Memory B cell (primary cell): ENCODE measurements at regions not wholly inside any gene's neighbourhood (a gene's known extent, or its start where the extent isn't known, plus 50 kb on each side); places are given as distances from the start of the nearest gene placed in this dataset.

ENCODE experiments used
- ATAC-seq: fragments of 150-1000 bp; cut with Tn5 transposase; 2 replicates; pipeline ENCODE4 v1.10.0; 2021; ENCODE audit warnings: low read depth, mild to moderate bottlenecking, moderate library complexity
- DNase-seq, 2 donors: peaks; one replicate each; pipeline ENCODE4 v3.0.0; 2022; ENCODE audit warnings: low spot score in 2 of 2
- H3K27ac Mint-ChIP-seq: one replicate; pipeline ENCODE4 v1.8.0; 2022; ENCODE audit warnings: mild to moderate bottlenecking, moderate library complexity, mixed read lengths
- H3K27me3 Mint-ChIP-seq: one replicate; pipeline ENCODE4 v1.8.0; 2022; ENCODE audit warnings: mixed read lengths
- H3K36me3 Mint-ChIP-seq: one replicate; pipeline ENCODE4 v1.8.0; 2022; ENCODE audit warnings: mild to moderate bottlenecking, mixed read lengths
- H3K4me1 Mint-ChIP-seq: one replicate; pipeline ENCODE4 v1.8.0; 2022; ENCODE audit warnings: mixed read lengths
- H3K4me3 Mint-ChIP-seq: one replicate; pipeline ENCODE4 v1.8.0; 2022; ENCODE audit warnings: mild to moderate bottlenecking, moderate library complexity, mixed read lengths
- H3K9me3 Mint-ChIP-seq: one replicate; pipeline ENCODE4 v1.8.0; 2022; ENCODE audit warnings: mixed read lengths

DNA sequence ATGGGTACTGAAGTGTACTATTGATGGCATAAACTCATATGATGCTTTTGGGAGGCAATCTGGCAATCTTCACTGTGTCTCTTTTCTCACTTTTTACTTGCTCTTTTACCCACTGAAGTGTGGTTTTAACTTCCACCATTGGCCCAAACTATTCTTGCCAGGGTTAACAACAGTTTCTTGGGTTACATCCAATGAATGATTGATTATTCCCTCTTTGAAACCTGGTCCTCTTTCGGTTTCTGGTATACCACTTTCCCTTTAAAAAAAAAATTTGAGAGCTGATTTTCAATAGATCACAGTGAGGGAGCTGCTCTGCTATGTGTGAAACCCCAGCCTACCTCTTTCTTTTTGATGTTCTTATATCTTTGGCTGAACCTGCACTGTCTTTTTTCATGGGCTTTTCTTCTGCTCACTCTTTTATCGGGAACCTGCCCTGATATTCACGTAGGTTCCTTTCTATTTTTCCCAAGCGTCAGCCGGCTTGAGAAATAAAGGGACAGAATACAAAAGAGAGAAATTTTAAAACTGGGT lies 56.1 kb upstream of the OR4E1 start:
- ATAC-seq: no peak
- H3K27ac Mint-ChIP-seq: no peak overlapping the region

DNA sequence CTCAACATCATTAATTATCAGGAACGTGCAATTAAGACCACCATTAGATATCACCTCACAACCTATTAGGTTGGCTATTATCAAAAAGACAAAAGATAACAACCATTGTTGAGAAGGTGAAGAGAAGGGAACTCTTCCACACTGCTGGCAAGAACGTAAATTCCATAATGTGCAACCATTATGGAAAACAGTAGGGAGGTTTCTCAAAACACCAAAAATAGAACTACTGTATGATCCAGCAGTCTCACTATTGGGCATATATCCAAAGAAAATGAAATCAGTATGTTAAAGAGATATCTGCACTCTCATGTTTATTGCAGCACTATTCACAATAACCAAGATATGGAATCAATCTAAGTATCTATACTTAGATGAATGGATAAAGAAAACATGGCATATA lies 51.6 kb upstream of the OR4E1 start:
- no peak overlapping the region for H3K27ac Mint-ChIP-seq
- H3K27me3 Mint-ChIP-seq: peaks cover 19% of the 10 kb centered on the region
- no peak overlapping the region for H3K4me3 Mint-ChIP-seq
- DNase-seq (no peak), ATAC-seq (no peak)
- no peaks in the 10 kb centered on the region for H3K4me1 Mint-ChIP-seq
- peaks cover 2% of the 10 kb centered on the region for H3K9me3 Mint-ChIP-seq
- peaks cover 2% of the 10 kb centered on the region for H3K36me3 Mint-ChIP-seq

More for the DNA sequence above, 56.1 kb upstream of the OR4E1 start:
- Mint-ChIP-seq H3K27me3 (peaks cover 15% of the 10 kb centered on the region), H3K36me3 (peaks cover 2% of the 10 kb centered on the region), H3K4me3 (no peak overlapping the region), H3K4me1 (no peaks in the 10 kb centered on the region), H3K9me3 (peaks cover 3% of the 10 kb centered on the region)
- DNase-seq: no peak

DNA sequence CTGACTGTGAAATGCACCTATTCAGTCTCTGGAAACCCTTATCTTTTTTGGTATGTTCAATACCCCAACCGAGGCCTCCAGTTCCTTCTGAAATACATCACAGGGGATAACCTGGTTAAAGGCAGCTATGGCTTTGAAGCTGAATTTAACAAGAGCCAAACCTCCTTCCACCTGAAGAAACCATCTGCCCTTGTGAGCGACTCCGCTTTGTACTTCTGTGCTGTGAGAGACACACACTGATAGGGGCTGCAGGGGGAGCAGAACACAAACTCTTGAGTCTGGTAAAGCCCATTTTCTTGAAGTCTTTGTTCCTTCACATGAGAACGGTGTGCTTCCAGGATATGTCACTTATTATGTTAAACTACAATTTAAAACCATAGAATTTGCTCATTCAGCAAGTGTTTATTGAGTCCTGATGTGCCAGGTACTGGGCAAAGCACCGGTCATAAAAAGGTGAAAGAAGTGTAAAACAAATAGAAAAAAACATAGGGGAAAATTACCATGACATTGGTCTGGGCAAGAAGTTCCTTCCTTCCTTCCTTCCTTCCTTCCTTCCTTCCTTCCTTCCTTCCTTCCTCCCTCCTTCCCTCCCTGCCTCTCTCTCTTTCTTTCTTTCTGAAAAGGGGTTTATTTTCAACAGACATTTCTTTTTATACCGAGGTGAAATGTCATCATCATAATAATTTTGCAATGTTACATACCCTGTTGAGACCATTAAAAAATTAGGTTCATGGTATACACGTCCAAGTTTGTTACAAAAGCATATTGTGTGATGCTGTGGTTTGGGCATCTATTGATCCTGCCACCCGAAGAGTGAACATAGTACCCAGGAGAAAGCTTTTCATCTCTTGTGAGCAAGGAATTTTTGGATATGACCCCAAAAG lies 50.7 kb upstream of the OR4E1 start:
- Mint-ChIP-seq H3K4me1 (no peaks in the 10 kb centered on the region), H3K9me3 (peaks cover 2% of the 10 kb centered on the region), H3K27me3 (peaks cover 19% of the 10 kb centered on the region), H3K4me3 (no peak overlapping the region), H3K36me3 (peaks cover 2% of the 10 kb centered on the region), H3K27ac (no peak overlapping the region)
- ATAC-seq (no peak), DNase-seq (no peak)

DNA sequence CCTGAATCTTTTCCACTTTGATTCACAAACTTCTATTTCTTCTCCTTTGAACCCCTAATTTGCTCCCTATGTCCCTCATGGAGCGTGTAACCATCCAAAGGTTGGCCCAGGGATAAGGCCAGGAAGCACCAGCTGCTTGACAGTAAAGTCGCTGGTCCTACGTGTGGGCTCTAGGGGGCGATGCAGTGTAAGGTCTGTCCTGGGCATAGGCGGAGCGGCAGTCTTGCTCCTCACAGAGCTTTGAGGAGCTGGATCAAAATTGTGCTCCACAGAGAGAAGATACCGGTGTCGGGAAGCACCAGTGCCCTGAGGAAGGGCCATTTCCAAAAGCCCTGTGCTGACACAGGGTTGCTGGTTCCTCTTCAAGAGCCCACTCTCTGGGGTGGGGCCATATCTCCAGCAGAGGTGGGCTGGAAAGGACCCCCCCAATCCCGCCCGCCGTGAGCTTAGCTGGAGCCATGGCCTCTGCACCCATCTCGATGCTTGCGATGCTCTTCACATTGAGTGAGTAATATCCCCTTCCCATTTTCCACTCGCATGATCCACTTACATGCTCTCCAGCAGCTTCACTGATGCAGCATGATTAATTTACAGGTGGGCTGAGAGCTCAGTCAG lies 49.9 kb upstream of the OR4E1 start:
- Mint-ChIP-seq H3K4me1 (no peaks in the 10 kb centered on the region), H3K27ac (no peak overlapping the region), H3K27me3 (peaks cover 19% of the 10 kb centered on the region), H3K4me3 (no peak overlapping the region), H3K36me3 (peaks cover 2% of the 10 kb centered on the region), H3K9me3 (peaks cover 2% of the 10 kb centered on the region)
- ATAC-seq (no peak), DNase-seq (no peak)
